PC-3 (cell line): ENCODE measurements at regions not wholly inside any gene's neighbourhood (a gene's known extent, or its start where the extent isn't known, plus 50 kb on each side); places are given as distances from the start of the nearest gene placed in this dataset.

ENCODE experiments used
- ATAC-seq: fragments of 200-7000 bp; cut with Tn5 transposase; 2 replicates; pipeline ENCODE4 v1.9.1; 2020; ENCODE audit warnings: mild to moderate bottlenecking, moderate library complexity
- BruUV-seq: library from RNA; stranded (reverse); fragments of 400-500 nt; replicated peaks from 2 replicates; lab custom pipeline; 2021; lab: Mats Ljungman, UMichigan
- CTCF ChIA-PET: fragments of 300-600 bp; sonication (Branson Sonifier 250); formaldehyde crosslinking; loops from one replicate; lab custom pipeline; 2022; ENCODE audit warnings: antibody characterized with exemption; lab: Charles Lee
- POLR2A ChIA-PET: fragments of 300-600 bp; sonication (Branson Sonifier 250); formaldehyde crosslinking; loops from one replicate; lab custom pipeline; 2022; ENCODE audit warnings: antibody characterized with exemption; ENCODE audit not compliant: unreplicated experiment; lab: Charles Lee
- DNase-seq: peaks from one replicate; pipeline ENCODE4 v3.0.0-alpha.2; 2015
- H2AFZ ChIP-seq: fragments of 300-600 bp; sonication (generic); 2 replicates; pipeline ENCODE4 v1.6.0; 2016; ENCODE audit warnings: antibody characterized with exemption, low read length
- H3F3A ChIP-seq: fragments of 300-600 bp; sonication (generic); one replicate; pipeline ENCODE4 v1.6.0; 2017; ENCODE audit warnings: antibody characterized with exemption, low read length, control low read depth, mild to moderate bottlenecking; ENCODE audit not compliant: unreplicated experiment
- H3K27ac ChIP-seq: fragments of 300-600 bp; sonication (generic); 2 replicates; pipeline ENCODE4 v1.5.1; 2016; ENCODE audit warnings: mild to moderate bottlenecking, low read length
- H3K27me3 ChIP-seq: fragments of 300-600 bp; sonication (generic); 2 replicates; pipeline ENCODE4 v1.6.1; 2016; ENCODE audit warnings: low read length, mixed read lengths
- H3K36me3 ChIP-seq: fragments of 300-600 bp; sonication (generic); 2 replicates; pipeline ENCODE4 v1.6.1; 2016; ENCODE audit warnings: low read depth, mixed run types, low read length, mixed read lengths
- H3K4me1 ChIP-seq: fragments of 300-600 bp; sonication (generic); 2 replicates; pipeline ENCODE4 v1.5.1; 2016; ENCODE audit warnings: low read length; ENCODE audit not compliant: insufficient read depth
- H3K4me2 ChIP-seq: fragments of 300-600 bp; sonication (generic); 2 replicates; pipeline ENCODE4 v1.6.0; 2016; ENCODE audit warnings: low read length
- H3K4me3 ChIP-seq: fragments of 300-600 bp; sonication (generic); 2 replicates; pipeline ENCODE4 v1.5.1; 2016; ENCODE audit warnings: mild to moderate bottlenecking, low read length, mixed read lengths
- H3K79me2 ChIP-seq: fragments of 300-600 bp; sonication (generic); 2 replicates; pipeline ENCODE4 v1.6.1; 2017; ENCODE audit warnings: low read length, mixed read lengths
- H3K9ac ChIP-seq: fragments of 300-600 bp; sonication (generic); 2 replicates; pipeline ENCODE4 v1.6.0; 2016; ENCODE audit warnings: mild to moderate bottlenecking, low read length
- H3K9me2 ChIP-seq: fragments of 300-600 bp; sonication (generic); replicated peaks from 2 replicates; pipeline ENCODE4 v1.6.1; 2016; ENCODE audit warnings: mixed run types, low read length, mixed read lengths
- H3K9me3 ChIP-seq: fragments of 300-600 bp; sonication (generic); 2 replicates; pipeline ENCODE4 v1.6.1; 2016; ENCODE audit warnings: low read length, mixed read lengths
- H4K20me1 ChIP-seq: fragments of 300-600 bp; sonication (generic); 2 replicates; pipeline ENCODE4 v1.6.1; 2016; ENCODE audit warnings: low read length, mixed read lengths
- CTCF ChIP-seq: fragments of 300-600 bp; sonication (generic); conservative IDR thresholded peaks from 2 replicates; pipeline ENCODE4 v1.5.1; 2017; ENCODE audit warnings: antibody characterized with exemption, low read depth, mild to moderate bottlenecking, low read length
- EZH2 ChIP-seq: fragments of 300-600 bp; sonication (generic); IDR thresholded peaks from one replicate; pipeline ENCODE4 v1.6.1; 2017; ENCODE audit warnings: antibody characterized with exemption, mild to moderate bottlenecking, low read length; ENCODE audit not compliant: unreplicated experiment
- EZH2phosphoT487 ChIP-seq: fragments of 300-600 bp; sonication (generic); IDR thresholded peaks from 2 replicates; pipeline ENCODE4 v1.6.1; 2018; ENCODE audit warnings: mild to moderate bottlenecking, antibody characterized with exemption, low read length, borderline replicate concordance
- intact Hi-C: fragments of 100-400 bp; cut with micrococcal nuclease; formaldehyde crosslinking; loops from 2 replicates; pipeline ENCODE4 v1.9.0; 2023

GRCh38 chr11:42171046-42171445 is 711.6 kb upstream of the LRRC4C start:
- DNase-seq: no peak
- no peak overlapping the region for H3K27ac ChIP-seq
- no peaks in the 10 kb centered on the region for H3K36me3 ChIP-seq
- H3K9me2 ChIP-seq: no peaks in the 10 kb centered on the region
- POLR2A ChIA-PET: no interaction called here
- BruUV-seq: no TSS peak
- H4K20me1 ChIP-seq: no peaks in the 10 kb centered on the region
- H3K27me3 ChIP-seq: no peaks in the 10 kb centered on the region
- no peak overlapping the region for H3K4me2 ChIP-seq
- CTCF ChIA-PET: no interaction called here
- no peak overlapping the region for H3K4me3 ChIP-seq
- H3K9me3 ChIP-seq: no peaks in the 10 kb centered on the region
- H3K4me1 ChIP-seq: peaks cover 14% of the 10 kb centered on the region
- no peaks in the 10 kb centered on the region for H3K79me2 ChIP-seq
- TF ChIP-seq EZH2phosphoT487 (no peak), EZH2 (no peak), CTCF (no peak)
- intact Hi-C loops: no loop called here
- ATAC-seq: no peak
- H3F3A ChIP-seq: peaks cover 5% of the 10 kb centered on the region
- no peak overlapping the region for H2AFZ ChIP-seq
- H3K9ac ChIP-seq: no peak overlapping the region

- H3K27me3 ChIP-seq: no peaks in the 10 kb centered on the region
- POLR2A ChIA-PET: no interaction called here
- intact Hi-C loops: no loop called here
These were observed 713.0 kb upstream of the LRRC4C start for GRCh38 chr11:42172441-42172840.

More at GRCh38 chr11:42172441-42172840, 713.0 kb upstream of the LRRC4C start:
- Histone ChIP-seq H3K9ac (no peak overlapping the region), H3K4me3 (no peak overlapping the region), H2AFZ (no peak overlapping the region), H3K9me2 (no peaks in the 10 kb centered on the region), H4K20me1 (no peaks in the 10 kb centered on the region), H3K4me1 (peaks cover 16% of the 10 kb centered on the region), H3K9me3 (no peaks in the 10 kb centered on the region), H3K27ac (no peak overlapping the region), H3F3A (peaks cover 5% of the 10 kb centered on the region), H3K79me2 (no peaks in the 10 kb centered on the region), H3K4me2 (no peak overlapping the region), H3K36me3 (no peaks in the 10 kb centered on the region)
- no peak for DNase-seq
- no peak for ATAC-seq
- TF ChIP-seq EZH2phosphoT487 (no peak), EZH2 (no peak), CTCF (no peak)
- no TSS peak for BruUV-seq
- CTCF ChIA-PET: no interaction called here
